ENCODE measurements at regions not wholly inside any gene's neighbourhood (a gene's known extent, or its start where the extent isn't known, plus 50 kb on each side); places are given as distances from the start of the nearest gene placed in this dataset.

GRCh38 chr18:29821544-29821943, 1221.0 kb downstream of the DSC3 start (continued):
- TF ChIP-seq, protein P1, sequence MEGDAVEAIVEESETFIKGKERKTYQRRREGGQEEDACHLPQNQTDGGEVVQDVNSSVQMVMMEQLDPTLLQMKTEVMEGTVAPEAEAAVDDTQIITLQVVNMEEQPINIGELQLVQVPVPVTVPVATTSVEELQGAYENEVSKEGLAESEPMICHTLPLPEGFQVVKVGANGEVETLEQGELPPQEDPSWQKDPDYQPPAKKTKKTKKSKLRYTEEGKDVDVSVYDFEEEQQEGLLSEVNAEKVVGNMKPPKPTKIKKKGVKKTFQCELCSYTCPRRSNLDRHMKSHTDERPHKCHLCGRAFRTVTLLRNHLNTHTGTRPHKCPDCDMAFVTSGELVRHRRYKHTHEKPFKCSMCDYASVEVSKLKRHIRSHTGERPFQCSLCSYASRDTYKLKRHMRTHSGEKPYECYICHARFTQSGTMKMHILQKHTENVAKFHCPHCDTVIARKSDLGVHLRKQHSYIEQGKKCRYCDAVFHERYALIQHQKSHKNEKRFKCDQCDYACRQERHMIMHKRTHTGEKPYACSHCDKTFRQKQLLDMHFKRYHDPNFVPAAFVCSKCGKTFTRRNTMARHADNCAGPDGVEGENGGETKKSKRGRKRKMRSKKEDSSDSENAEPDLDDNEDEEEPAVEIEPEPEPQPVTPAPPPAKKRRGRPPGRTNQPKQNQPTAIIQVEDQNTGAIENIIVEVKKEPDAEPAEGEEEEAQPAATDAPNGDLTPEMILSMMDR (IDR thresholded peaks at IDR 0.05; ENCODE audit: control extremely low read depth in 1 of 3, insufficient read depth in 1 of 3, low read depth in 1 of 3, low read length in 3 of 3), result no peak
- TF ChIP-seq POU5F1 (IDR thresholded peaks at IDR 0.05; ENCODE audit: low read depth, low read length) (no peak), TEAD4 (IDR thresholded peaks at IDR 0.05; ENCODE audit: low read depth, low read length) (no peak), RXRA (IDR thresholded peaks at IDR 0.05; ENCODE audit: insufficient read depth, low read depth, low read length) (no peak), SP2 (IDR thresholded peaks at IDR 0.05; ENCODE audit: low read length) (no peak), EP300 (IDR thresholded peaks at IDR 0.05; ENCODE audit: borderline replicate concordance in 1 of 2, low read depth in 2 of 2, low read length in 2 of 2) (no peak), ZNF274 (IDR thresholded peaks at IDR 0.05; ENCODE audit: borderline replicate concordance, extremely low read depth, low read length) (no peak), TCF12 (IDR thresholded peaks at IDR 0.05; ENCODE audit: low read depth, low read length) (no peak)
